ENCODE measurements at regions not wholly inside any gene's neighbourhood (a gene's known extent, or its start where the extent isn't known, plus 50 kb on each side); places are given as distances from the start of the nearest gene placed in this dataset.

GRCh38 chr13:24066405-24067295 is 93.9 kb upstream of the SPATA13 start:
- no peaks in the 10 kb centered on the region for H3K36me3 ChIP-seq
- no peak overlapping the region for H3K27ac ChIP-seq
- no peak for DNase-seq (ENCODE audit: extremely low spot score in 2 of 2)
- intact Hi-C loops (cut with DNase I) = no loop called here
- no peaks in the 10 kb centered on the region for H3K27me3 ChIP-seq
- no peaks in the 10 kb centered on the region for H3K4me1 ChIP-seq
- H3K4me3 ChIP-seq = no peak overlapping the region
- no peak for TF ChIP-seq POLR2AphosphoS5 (IDR thresholded peaks at IDR 0.05; ENCODE audit: insufficient read depth in 1 of 2, low read depth in 1 of 2)
- no peak for TF ChIP-seq POLR2A (IDR thresholded peaks at IDR 0.05)
- TF ChIP-seq CTCF (IDR thresholded peaks at IDR 0.05) = no peak
- H3K9me3 ChIP-seq = no peaks in the 10 kb centered on the region

- intact Hi-C loops (cut with DNase I) = no loop called here
- Histone ChIP-seq H3K36me3 (no peaks in the 10 kb centered on the region), H3K27ac (no peak overlapping the region), H3K27me3 (no peaks in the 10 kb centered on the region), H3K4me1 (no peaks in the 10 kb centered on the region), H3K9me3 (no peaks in the 10 kb centered on the region), H3K4me3 (no peak overlapping the region)
- TF ChIP-seq POLR2A (IDR thresholded peaks at IDR 0.05) (no peak), CTCF (IDR thresholded peaks at IDR 0.05) (no peak), POLR2AphosphoS5 (IDR thresholded peaks at IDR 0.05; ENCODE audit: insufficient read depth in 1 of 2, low read depth in 1 of 2) (no peak)
- no peak for DNase-seq (ENCODE audit: extremely low spot score in 2 of 2)
Measured at GRCh38 chr13:24068472-24068871, 92.0 kb upstream of the SPATA13 start.

- Histone ChIP-seq H3K36me3 (no peaks in the 10 kb centered on the region), H3K9me3 (no peaks in the 10 kb centered on the region), H3K27ac (no peak overlapping the region), H3K27me3 (no peaks in the 10 kb centered on the region), H3K4me1 (peaks cover 3% of the 10 kb centered on the region), H3K4me3 (no peak overlapping the region)
- no peak for DNase-seq (ENCODE audit: extremely low spot score in 2 of 2)
- TF ChIP-seq POLR2AphosphoS5 (IDR thresholded peaks at IDR 0.05; ENCODE audit: insufficient read depth in 1 of 2, low read depth in 1 of 2) (no peak), POLR2A (IDR thresholded peaks at IDR 0.05) (no peak), CTCF (IDR thresholded peaks at IDR 0.05) (no peak)
- intact Hi-C loops (cut with DNase I) = no loop called here
Measured at GRCh38 chr13:24071016-24071415, 89.5 kb upstream of the SPATA13 start.

- Histone ChIP-seq H3K4me1 (peaks cover 6% of the 10 kb centered on the region), H3K27ac (no peak overlapping the region), H3K9me3 (no peaks in the 10 kb centered on the region), H3K36me3 (no peaks in the 10 kb centered on the region), H3K4me3 (no peak overlapping the region), H3K27me3 (no peaks in the 10 kb centered on the region)
- no peak for DNase-seq (ENCODE audit: extremely low spot score in 2 of 2)
- intact Hi-C loops (cut with DNase I) = no loop called here
- TF ChIP-seq POLR2AphosphoS5 (IDR thresholded peaks at IDR 0.05; ENCODE audit: insufficient read depth in 1 of 2, low read depth in 1 of 2) (peak in 1 of 2 donors; percentile 51), CTCF (IDR thresholded peaks at IDR 0.05) (no peak)
Measured at GRCh38 chr13:24071423-24072075, 89.0 kb upstream of the SPATA13 start.

GRCh38 chr13:24073657-24074056 is 86.9 kb upstream of the SPATA13 start:
- H3K36me3 ChIP-seq = no peaks in the 10 kb centered on the region
- no peaks in the 10 kb centered on the region for H3K9me3 ChIP-seq
- peaks cover 6% of the 10 kb centered on the region for H3K4me1 ChIP-seq
- no peak overlapping the region for H3K27ac ChIP-seq
- TF ChIP-seq POLR2A (IDR thresholded peaks at IDR 0.05) (no peak), CTCF (IDR thresholded peaks at IDR 0.05) (no peak), POLR2AphosphoS5 (IDR thresholded peaks at IDR 0.05; ENCODE audit: insufficient read depth in 1 of 2, low read depth in 1 of 2) (no peak)
- intact Hi-C loops (cut with DNase I) = no loop called here
- H3K27me3 ChIP-seq = no peaks in the 10 kb centered on the region
- no peak for DNase-seq (ENCODE audit: extremely low spot score in 2 of 2)
- H3K4me3 ChIP-seq = no peak overlapping the region
